Transverse colon (tissue), 4 donors: ENCODE measurements at regions not wholly inside any gene's neighbourhood (a gene's known extent, or its start where the extent isn't known, plus 50 kb on each side); places are given as distances from the start of the nearest gene placed in this dataset.
"Not testable (repeated sequence)": the region's sequence is repeated elsewhere in the genome, so short reads cannot be mapped to it uniquely, and the experiment has no call there.

Experiments used
- DNase-seq: peaks from one replicate; pipeline ENCODE4 v3.0.0-alpha.2; 2019
- H3K27ac ChIP-seq, 4 donors: fragments of 200-600 bp; sonication (generic); 2 replicates each; pipeline ENCODE4 v1.5.1; 2016 to 2018; ENCODE audit warnings: inconsistent platforms in 4 of 4
- H3K27me3 ChIP-seq: fragments of 200-600 bp; sonication (generic); 2 replicates; pipeline ENCODE4 v1.5.1; 2017; ENCODE audit warnings: inconsistent platforms
- H3K36me3 ChIP-seq, 4 donors: fragments of 200-600 bp; sonication (generic); 2 replicates each; pipeline ENCODE4 v1.5.1; 2017 to 2019; ENCODE audit warnings: inconsistent platforms in 4 of 4
- H3K4me1 ChIP-seq, 4 donors: fragments of 200-600 bp; sonication (generic); 2 replicates each; pipeline ENCODE4 v1.5.1; 2017 to 2020; ENCODE audit warnings: inconsistent platforms in 4 of 4
- H3K4me3 ChIP-seq, 4 donors: fragments of 200-600 bp; sonication (generic); 1 replicate in 1 of 4; 2 replicates in 3 of 4; pipeline versions ENCODE4 v1.5.1 to v1.6.1; 2017 to 2019; ENCODE audit warnings: inconsistent platforms in 4 of 4
- H3K9me3 ChIP-seq, 2 donors: fragments of 200-600 bp; sonication (generic); 2 replicates each; pipeline ENCODE4 v1.5.1; 2017 to 2019; ENCODE audit warnings: inconsistent platforms in 2 of 2
- CTCF ChIP-seq, 5 experiments: fragments of 200-600 bp in 3 of 5; fragments of 450-650 bp in 2 of 5; sonication (generic) in 3 of 5; IDR thresholded peaks; 1 replicate in 2 of 5; 2 replicates in 3 of 5; pipeline ENCODE4 v1.5.1; 2016 to 2017; ENCODE audit warnings: antibody characterized with exemption in 5 of 5, inconsistent platforms in 3 of 5, mild to moderate bottlenecking in 2 of 5, moderate library complexity in 1 of 5
- EP300 ChIP-seq: sonication (generic); formaldehyde crosslinking; IDR thresholded peaks from one replicate; pipeline ENCODE4 v1.6.1; 2017; ENCODE audit warnings: antibody characterized with exemption, low read depth
- POLR2A ChIP-seq: fragments of 450-650 bp; IDR thresholded peaks from one replicate; pipeline ENCODE4 v1.6.1; 2016; ENCODE audit warnings: antibody characterized with exemption, mild to moderate bottlenecking, moderate library complexity
- POLR2AphosphoS5 ChIP-seq, 3 donors: sonication (generic); formaldehyde crosslinking; IDR thresholded peaks; one replicate each; pipeline ENCODE4 v1.6.1; 2016; ENCODE audit warnings: antibody characterized with exemption in 3 of 3
- WGBS, 2 donors: methylation state at CpG; one replicate each; pipeline ENCODE4 v1.1.5; 2018; ENCODE audit warnings: low coverage in 1 of 2; 5-methylcytosine and 5-hydroxymethylcytosine counted together
- in situ Hi-C, 4 donors: fragments of 200-750 bp; cut with MboI; loops; one replicate each; pipeline versions ENCODE4 v1.15.0 to v1.15.1; 2017; ENCODE audit warnings: low sequenced_read_pairs in 3 of 4, low pct_ligation_motif_present in 1 of 4, low pct_unique_long_range_greater_than_20kb in 1 of 4
- intact Hi-C: fragments of 100-400 bp; cut with DNase I; formaldehyde crosslinking; loops from one replicate; pipeline ENCODE4 v1.15.1; 2023; ENCODE audit warnings: low total_unique reads

GRCh38 chr3:18703798-18704197 is 278.7 kb upstream of the SATB1 start:
- H3K4me1 ChIP-seq = no peaks in the 10 kb centered on the region
- H3K27ac ChIP-seq = no peak overlapping the region
- in situ Hi-C loops (no loop called here), intact Hi-C loops (no loop called here)
- no peak for TF ChIP-seq POLR2A
- no peak for TF ChIP-seq POLR2AphosphoS5 (IDR thresholded peaks at IDR 0.05)
- TF ChIP-seq CTCF (IDR thresholded peaks at IDR 0.05) = no peak
- TF ChIP-seq EP300 = no peak
- no peaks in the 10 kb centered on the region for H3K36me3 ChIP-seq
- H3K27me3 ChIP-seq = no peaks in the 10 kb centered on the region
- DNase-seq = no peak
- H3K9me3 ChIP-seq = peaks cover 0 to 5% of the 10 kb centered on the region in 2 donors
- H3K4me3 ChIP-seq = no peak overlapping the region

- H3K9me3 ChIP-seq, H3K4me1 ChIP-seq, H3K27me3 ChIP-seq, H3K36me3 ChIP-seq, H3K27ac ChIP-seq, DNase-seq, H3K4me3 ChIP-seq, intact Hi-C loops, in situ Hi-C loops: not testable (repeated sequence)
- 95% methylated on average over 33 of the region's 33 CpGs; no CpG with 5 or more reads in 1 of the 2 donors for WGBS, 2 donors
Observed at GRCh38 chr3:18693588-18694329, 268.6 kb upstream of the SATB1 start.

GRCh38 chr3:18687286-18687685 is 262.1 kb upstream of the SATB1 start:
- WGBS, 2 donors = 26 to 65% methylated on average over 4 of the region's 4 CpGs
- Histone ChIP-seq H3K27ac (no peak overlapping the region), H3K4me3 (no peak overlapping the region), H3K27me3 (no peaks in the 10 kb centered on the region), H3K4me1 (peaks cover 0 to 4% (median 0%) of the 10 kb centered on the region in 4 donors), H3K9me3 (no peaks in the 10 kb centered on the region), H3K36me3 (no peaks in the 10 kb centered on the region)
- in situ Hi-C loops = no loop called here
- no peak for DNase-seq
- intact Hi-C loops = no loop called here
- TF ChIP-seq CTCF (IDR thresholded peaks at IDR 0.05) (no peak), POLR2A (no peak), POLR2AphosphoS5 (IDR thresholded peaks at IDR 0.05) (no peak), EP300 (no peak)

- TF ChIP-seq EP300 (no peak), POLR2AphosphoS5 (IDR thresholded peaks at IDR 0.05) (no peak), POLR2A (no peak), CTCF (IDR thresholded peaks at IDR 0.05) (no peak)
- H3K27me3 ChIP-seq = no peaks in the 10 kb centered on the region
- no peaks in the 10 kb centered on the region for H3K9me3 ChIP-seq
- intact Hi-C loops = no loop called here
- H3K27ac ChIP-seq = no peak overlapping the region
- in situ Hi-C loops = no loop called here
- H3K36me3 ChIP-seq = no peaks in the 10 kb centered on the region
- no peak for DNase-seq
- H3K4me3 ChIP-seq = no peak overlapping the region
- peaks cover 0 to 4% (median 0%) of the 10 kb centered on the region in 4 donors for H3K4me1 ChIP-seq
Observed at GRCh38 chr3:18683900-18684299, 258.8 kb upstream of the SATB1 start.

- Histone ChIP-seq H3K9me3 (no peaks in the 10 kb centered on the region), H3K4me1 (no peaks in the 10 kb centered on the region), H3K4me3 (no peak overlapping the region), H3K27ac (no peak overlapping the region), H3K36me3 (no peaks in the 10 kb centered on the region), H3K27me3 (no peaks in the 10 kb centered on the region)
- in situ Hi-C loops (no loop called here), intact Hi-C loops (no loop called here)
- TF ChIP-seq POLR2AphosphoS5 (IDR thresholded peaks at IDR 0.05) (no peak), CTCF (IDR thresholded peaks at IDR 0.05) (no peak), POLR2A (no peak), EP300 (no peak)
- DNase-seq = no peak
- 70 to 75% methylated on average over 2 to 3 of the region's 3 CpGs for WGBS, 2 donors
Observed at GRCh38 chr3:18681818-18682345, 256.7 kb upstream of the SATB1 start.
